ENCODE measurements at regions not wholly inside any gene's neighbourhood (a gene's known extent, or its start where the extent isn't known, plus 50 kb on each side); places are given as distances from the start of the nearest gene placed in this dataset.

GRCh38 chr3:127112796-127113570 lies 79.9 kb upstream of the PRR23E start:
- Histone ChIP-seq H3K27me3 (ENCODE audit: insufficient read depth, low read length, poor library complexity) (no peaks in the 10 kb centered on the region), H3K4me1 (ENCODE audit: insufficient read depth, low read length) (no peaks in the 10 kb centered on the region), H3K36me3 (ENCODE audit: insufficient read depth, low read length) (no peaks in the 10 kb centered on the region), H3K9ac (ENCODE audit: low read depth, low read length) (no peak overlapping the region), H2AFZ (ENCODE audit: low read depth, low read length) (no peak overlapping the region), H3K4me3 (ENCODE audit: low read depth in 1 of 2, low read length in 2 of 2) (no peak overlapping the region), H4K20me1 (ENCODE audit: insufficient read depth, low read length) (no peaks in the 10 kb centered on the region), H3K79me2 (ENCODE audit: insufficient read depth, low read length) (no peaks in the 10 kb centered on the region), H3K27ac (ENCODE audit: low read length) (no peak overlapping the region), H3K4me2 (ENCODE audit: insufficient read depth, low read length) (no peak overlapping the region), H3K9me3 (ENCODE audit: insufficient read depth, low read length, severe bottlenecking) (peaks cover 16% of the 10 kb centered on the region)
- TF ChIP-seq, protein P1, sequence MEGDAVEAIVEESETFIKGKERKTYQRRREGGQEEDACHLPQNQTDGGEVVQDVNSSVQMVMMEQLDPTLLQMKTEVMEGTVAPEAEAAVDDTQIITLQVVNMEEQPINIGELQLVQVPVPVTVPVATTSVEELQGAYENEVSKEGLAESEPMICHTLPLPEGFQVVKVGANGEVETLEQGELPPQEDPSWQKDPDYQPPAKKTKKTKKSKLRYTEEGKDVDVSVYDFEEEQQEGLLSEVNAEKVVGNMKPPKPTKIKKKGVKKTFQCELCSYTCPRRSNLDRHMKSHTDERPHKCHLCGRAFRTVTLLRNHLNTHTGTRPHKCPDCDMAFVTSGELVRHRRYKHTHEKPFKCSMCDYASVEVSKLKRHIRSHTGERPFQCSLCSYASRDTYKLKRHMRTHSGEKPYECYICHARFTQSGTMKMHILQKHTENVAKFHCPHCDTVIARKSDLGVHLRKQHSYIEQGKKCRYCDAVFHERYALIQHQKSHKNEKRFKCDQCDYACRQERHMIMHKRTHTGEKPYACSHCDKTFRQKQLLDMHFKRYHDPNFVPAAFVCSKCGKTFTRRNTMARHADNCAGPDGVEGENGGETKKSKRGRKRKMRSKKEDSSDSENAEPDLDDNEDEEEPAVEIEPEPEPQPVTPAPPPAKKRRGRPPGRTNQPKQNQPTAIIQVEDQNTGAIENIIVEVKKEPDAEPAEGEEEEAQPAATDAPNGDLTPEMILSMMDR (IDR thresholded peaks at IDR 0.05; ENCODE audit: borderline replicate concordance, extremely low read depth, low read length, poor library complexity, severe bottlenecking): no peak
- TF ChIP-seq EZH2 (IDR thresholded peaks at IDR 0.05; ENCODE audit: borderline replicate concordance, low read depth, low read length, severe bottlenecking): no peak
- DNase-seq (no peak), ATAC-seq (ENCODE audit: insufficient read depth, low read depth) (no peak)

GRCh38 chr3:127113571-127113891 lies 79.4 kb upstream of the PRR23E start:
- Histone ChIP-seq H3K4me2 (ENCODE audit: insufficient read depth, low read length) (no peak overlapping the region), H3K4me3 (ENCODE audit: low read depth in 1 of 2, low read length in 2 of 2) (no peak overlapping the region), H3K9ac (ENCODE audit: low read depth, low read length) (no peak overlapping the region), H3K9me3 (ENCODE audit: insufficient read depth, low read length, severe bottlenecking) (peaks cover 16% of the 10 kb centered on the region), H4K20me1 (ENCODE audit: insufficient read depth, low read length) (no peaks in the 10 kb centered on the region), H3K36me3 (ENCODE audit: insufficient read depth, low read length) (no peaks in the 10 kb centered on the region), H3K27me3 (ENCODE audit: insufficient read depth, low read length, poor library complexity) (no peaks in the 10 kb centered on the region), H3K79me2 (ENCODE audit: insufficient read depth, low read length) (no peaks in the 10 kb centered on the region), H3K4me1 (ENCODE audit: insufficient read depth, low read length) (no peaks in the 10 kb centered on the region), H2AFZ (ENCODE audit: low read depth, low read length) (no peak overlapping the region), H3K27ac (ENCODE audit: low read length) (no peak overlapping the region)
- DNase-seq (no peak), ATAC-seq (ENCODE audit: insufficient read depth, low read depth) (no peak)
- TF ChIP-seq, protein P1 (IDR thresholded peaks at IDR 0.05; ENCODE audit: borderline replicate concordance, extremely low read depth, low read length, poor library complexity, severe bottlenecking): no peak
- TF ChIP-seq EZH2 (IDR thresholded peaks at IDR 0.05; ENCODE audit: borderline replicate concordance, low read depth, low read length, severe bottlenecking): no peak

GRCh38 chr3:127114337-127115070 lies 78.4 kb upstream of the PRR23E start:
- Histone ChIP-seq H3K9me3 (ENCODE audit: insufficient read depth, low read length, severe bottlenecking) (peaks cover 16% of the 10 kb centered on the region), H2AFZ (ENCODE audit: low read depth, low read length) (no peak overlapping the region), H3K4me1 (ENCODE audit: insufficient read depth, low read length) (no peaks in the 10 kb centered on the region), H3K27me3 (ENCODE audit: insufficient read depth, low read length, poor library complexity) (no peaks in the 10 kb centered on the region), H3K79me2 (ENCODE audit: insufficient read depth, low read length) (no peaks in the 10 kb centered on the region), H4K20me1 (ENCODE audit: insufficient read depth, low read length) (no peaks in the 10 kb centered on the region), H3K9ac (ENCODE audit: low read depth, low read length) (no peak overlapping the region), H3K27ac (ENCODE audit: low read length) (no peak overlapping the region), H3K4me2 (ENCODE audit: insufficient read depth, low read length) (no peak overlapping the region), H3K36me3 (ENCODE audit: insufficient read depth, low read length) (no peaks in the 10 kb centered on the region), H3K4me3 (ENCODE audit: low read depth in 1 of 2, low read length in 2 of 2) (no peak overlapping the region)
- TF ChIP-seq, protein P1 (IDR thresholded peaks at IDR 0.05; ENCODE audit: borderline replicate concordance, extremely low read depth, low read length, poor library complexity, severe bottlenecking): no peak
- TF ChIP-seq EZH2 (IDR thresholded peaks at IDR 0.05; ENCODE audit: borderline replicate concordance, low read depth, low read length, severe bottlenecking): no peak
- DNase-seq (no peak), ATAC-seq (ENCODE audit: insufficient read depth, low read depth) (no peak)
